GM12875 (cell line): ENCODE measurements at regions not wholly inside any gene's neighbourhood (a gene's known extent, or its start where the extent isn't known, plus 50 kb on each side); places are given as distances from the start of the nearest gene placed in this dataset.
"Not testable (repeated sequence)": the region's sequence is repeated elsewhere in the genome, so short reads cannot be mapped to it uniquely, and the experiment has no call there.

Source experiments
- H3K4me3 ChIP-seq: one replicate; pipeline ENCODE4 v1.5.1; 2011; ENCODE audit warnings: low read depth, low read length, control low read depth
- CTCF ChIP-seq: IDR thresholded peaks from 2 replicates; pipeline ENCODE4 v1.5.1; 2011; ENCODE audit warnings: low read depth, mild to moderate bottlenecking, control low read depth, inconsistent platforms, low read length, moderate library complexity, borderline replicate concordance; ENCODE audit not compliant: insufficient read depth

DNA sequence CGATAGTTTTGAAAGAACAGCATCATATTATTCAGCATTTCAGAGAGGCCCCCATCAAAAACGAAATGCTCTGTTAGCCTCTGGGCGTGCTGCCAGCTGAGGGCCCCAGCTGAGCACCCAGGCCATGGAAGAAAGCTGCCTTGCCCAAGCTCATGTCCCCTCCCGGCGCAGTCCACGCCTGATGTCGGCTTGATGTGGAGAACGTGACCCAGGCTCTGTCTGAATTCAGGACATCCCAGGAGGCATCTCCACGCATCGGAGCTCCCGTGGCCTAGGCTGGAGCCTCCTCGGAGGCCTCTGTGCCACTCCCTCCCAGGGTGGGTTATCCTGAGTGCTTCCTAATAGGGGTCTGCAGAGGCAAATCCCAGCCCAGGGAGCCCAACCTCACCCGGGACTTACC, 218.3 kb upstream of the AKR1E2 start:
- H3K4me3 ChIP-seq = no peak overlapping the region
- no peak for TF ChIP-seq CTCF

DNA sequence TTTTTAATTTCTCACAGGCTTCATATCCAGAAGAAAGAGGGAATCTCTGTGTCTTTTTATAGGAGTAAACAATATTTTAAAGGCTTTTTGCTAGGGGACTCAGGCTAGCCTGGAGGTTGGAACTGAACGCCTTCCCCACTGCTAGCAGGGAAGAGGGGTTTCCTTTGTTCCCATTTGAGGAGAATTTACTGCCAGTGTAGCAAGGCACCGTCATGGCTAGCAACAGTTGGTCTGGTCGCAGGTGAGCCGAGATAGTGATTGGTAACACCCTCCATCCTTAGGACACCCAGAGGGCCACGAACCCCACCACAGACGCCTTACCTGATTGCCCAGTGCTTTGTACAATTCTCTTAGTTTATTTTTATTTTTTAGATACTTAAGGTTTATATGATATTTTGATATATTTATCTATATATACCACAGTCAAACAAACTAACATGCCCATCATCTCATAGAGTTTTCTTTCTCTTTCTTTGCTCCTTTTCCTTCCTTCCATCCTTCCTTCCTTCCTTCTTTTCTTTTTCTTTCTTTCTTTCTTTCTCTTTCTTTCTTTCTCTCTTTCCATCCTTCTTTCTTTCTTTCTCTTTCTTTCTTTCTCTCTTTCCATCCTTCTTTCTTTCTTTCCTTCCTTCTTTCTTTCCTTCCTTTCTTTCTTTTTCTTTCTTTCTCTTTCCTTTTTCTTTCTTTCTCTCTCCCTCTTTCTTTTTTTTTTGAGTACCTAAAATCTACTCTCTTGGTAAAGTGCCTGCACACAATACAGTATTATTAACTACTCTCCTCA, 219.0 kb upstream of the AKR1E2 start:
- no peak for TF ChIP-seq CTCF

DNA sequence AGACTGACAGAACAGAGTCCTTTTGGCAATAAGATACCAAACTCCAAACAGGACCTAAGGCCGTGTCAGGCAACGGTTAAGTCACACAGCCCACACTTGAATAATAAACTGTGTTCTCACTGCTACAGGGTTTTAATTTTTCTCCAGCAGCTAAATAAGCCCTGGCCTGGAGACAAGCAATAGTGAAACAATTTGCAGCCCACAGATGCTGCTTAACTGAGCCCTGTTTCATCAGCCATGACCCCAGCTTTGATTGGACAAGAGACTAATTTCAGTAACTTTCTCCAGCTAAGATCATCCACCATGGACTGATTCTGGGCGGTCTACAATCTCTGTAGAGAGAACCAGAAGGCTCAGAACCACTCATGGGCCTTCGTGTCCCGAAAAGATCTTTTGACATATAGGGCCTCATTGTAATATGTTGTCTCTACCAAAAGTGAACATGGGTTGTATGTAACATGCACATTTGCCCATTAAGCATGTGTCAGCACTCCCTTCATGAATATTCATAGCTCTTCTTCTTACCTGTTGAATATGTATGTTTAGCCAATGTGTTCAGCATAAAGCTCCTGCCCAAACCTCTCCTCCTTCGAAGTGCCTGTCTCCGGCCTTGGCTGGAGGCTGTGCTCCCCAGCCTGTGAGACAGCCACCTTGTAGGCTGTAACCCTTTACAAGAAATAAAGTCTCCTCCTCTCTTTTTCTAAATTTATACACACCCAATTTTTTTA, 223.1 kb upstream of the AKR1E2 start:
- no peak for TF ChIP-seq CTCF
- H3K4me3 ChIP-seq = no peak overlapping the region

More for the DNA sequence above, 219.0 kb upstream of the AKR1E2 start:
- no peak overlapping the region for H3K4me3 ChIP-seq

- TF ChIP-seq CTCF = no peak
Observed at GRCh38 chr10:4599471-4599870, 226.5 kb upstream of the AKR1E2 start.

GRCh38 chr10:4597898-4598297, 228.1 kb upstream of the AKR1E2 start:
- H3K4me3 ChIP-seq = not testable (repeated sequence)

More at GRCh38 chr10:4599471-4599870, 226.5 kb upstream of the AKR1E2 start:
- no peak overlapping the region for H3K4me3 ChIP-seq

DNA sequence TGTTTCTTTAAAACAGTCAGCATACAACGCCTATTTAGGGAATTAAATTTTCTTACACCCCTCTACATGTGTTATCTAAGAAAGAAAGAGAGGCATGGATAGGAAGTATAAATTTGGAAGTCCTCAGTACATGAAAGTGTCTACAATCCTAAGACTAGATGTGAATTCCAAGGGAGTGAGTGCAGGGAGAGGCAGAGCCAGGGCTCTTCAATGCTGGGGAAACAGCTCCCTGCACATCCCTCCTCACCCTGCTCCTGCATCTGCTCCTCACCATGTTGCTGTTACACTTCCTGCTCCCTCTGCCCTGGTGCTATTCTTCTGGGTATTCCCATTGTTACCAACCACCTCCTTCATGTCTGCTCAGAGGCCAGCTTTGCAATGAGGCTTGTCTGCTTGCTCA, 229.1 kb upstream of the AKR1E2 start:
- TF ChIP-seq CTCF = no peak
- H3K4me3 ChIP-seq = no peak overlapping the region

GRCh38 chr10:4595719-4596319, 230.2 kb upstream of the AKR1E2 start:
- H3K4me3 ChIP-seq = no peak overlapping the region
- no peak for TF ChIP-seq CTCF
